HL-60 (cell line): ENCODE measurements at regions not wholly inside any gene's neighbourhood (a gene's known extent, or its start where the extent isn't known, plus 50 kb on each side); places are given as distances from the start of the nearest gene placed in this dataset.

Source experiments
- CTCF ChIP-seq: IDR thresholded peaks from one replicate; pipeline ENCODE4 v1.5.1; 2011; ENCODE audit warnings: low read length, control low read depth, inconsistent platforms; ENCODE audit not compliant: insufficient read depth
- GABPA ChIP-seq: IDR thresholded peaks from 2 replicates; pipeline ENCODE4 v1.6.1; 2012; ENCODE audit warnings: low read depth
- POLR2AphosphoS5 ChIP-seq: IDR thresholded peaks from 2 replicates; pipeline ENCODE4 v1.6.1; 2012; ENCODE audit warnings: low read depth
- REST ChIP-seq: IDR thresholded peaks from 2 replicates; pipeline ENCODE4 v1.6.1; 2012; ENCODE audit warnings: low read depth; ENCODE audit not compliant: insufficient replicate concordance

- TF ChIP-seq REST (no peak), GABPA (no peak), CTCF (no peak), POLR2AphosphoS5 (no peak)
Observed at GRCh38 chr6:165178056-165178455, 131.3 kb downstream of the C6orf118 start.
